ENCODE measurements at regions not wholly inside any gene's neighbourhood (a gene's known extent, or its start where the extent isn't known, plus 50 kb on each side); places are given as distances from the start of the nearest gene placed in this dataset.
A peak's percentile ranks its signal among the peaks of the same experiment; 100 is the strongest.

DNA sequence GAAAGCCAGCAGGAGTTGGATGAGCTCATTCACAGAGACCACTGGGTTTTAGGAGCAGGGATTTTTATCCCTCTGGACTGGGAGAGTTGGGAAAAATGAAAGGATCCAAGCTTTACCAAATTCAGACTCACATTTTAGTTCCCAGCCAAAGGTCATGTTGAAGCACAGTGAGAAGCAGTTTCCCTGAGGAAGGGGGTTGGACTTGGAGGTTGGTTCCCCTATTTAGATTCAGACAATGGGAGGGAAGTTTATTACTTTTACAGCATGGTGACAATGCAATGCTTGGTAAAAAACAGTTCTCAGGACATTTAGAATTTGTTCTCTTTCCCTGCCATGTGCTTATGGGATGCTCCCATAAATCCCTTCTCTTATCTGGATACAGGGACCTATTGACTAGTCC, 57.3 kb upstream of the ZNF648 start:
- Histone ChIP-seq H3K4me3 (no peak overlapping the region), H3K4me1 (replicated peaks) (peaks cover 3% of the 10 kb centered on the region), H3K9me3 (no peaks in the 10 kb centered on the region), H3K27ac (no peak overlapping the region), H3K36me3 (no peaks in the 10 kb centered on the region), H3K27me3 (replicated peaks; ENCODE audit: insufficient read depth) (no peaks in the 10 kb centered on the region)
- intact Hi-C loops (cut with DNase I) = no loop called here
- no peak for DNase-seq (ENCODE audit: low spot score)
- TF ChIP-seq POLR2AphosphoS5 (IDR thresholded peaks at IDR 0.05) (no peak), POLR2A (IDR thresholded peaks at IDR 0.05) (no peak)
- TF ChIP-seq, protein P1, sequence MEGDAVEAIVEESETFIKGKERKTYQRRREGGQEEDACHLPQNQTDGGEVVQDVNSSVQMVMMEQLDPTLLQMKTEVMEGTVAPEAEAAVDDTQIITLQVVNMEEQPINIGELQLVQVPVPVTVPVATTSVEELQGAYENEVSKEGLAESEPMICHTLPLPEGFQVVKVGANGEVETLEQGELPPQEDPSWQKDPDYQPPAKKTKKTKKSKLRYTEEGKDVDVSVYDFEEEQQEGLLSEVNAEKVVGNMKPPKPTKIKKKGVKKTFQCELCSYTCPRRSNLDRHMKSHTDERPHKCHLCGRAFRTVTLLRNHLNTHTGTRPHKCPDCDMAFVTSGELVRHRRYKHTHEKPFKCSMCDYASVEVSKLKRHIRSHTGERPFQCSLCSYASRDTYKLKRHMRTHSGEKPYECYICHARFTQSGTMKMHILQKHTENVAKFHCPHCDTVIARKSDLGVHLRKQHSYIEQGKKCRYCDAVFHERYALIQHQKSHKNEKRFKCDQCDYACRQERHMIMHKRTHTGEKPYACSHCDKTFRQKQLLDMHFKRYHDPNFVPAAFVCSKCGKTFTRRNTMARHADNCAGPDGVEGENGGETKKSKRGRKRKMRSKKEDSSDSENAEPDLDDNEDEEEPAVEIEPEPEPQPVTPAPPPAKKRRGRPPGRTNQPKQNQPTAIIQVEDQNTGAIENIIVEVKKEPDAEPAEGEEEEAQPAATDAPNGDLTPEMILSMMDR (IDR thresholded peaks at IDR 0.05) = no peak

DNA sequence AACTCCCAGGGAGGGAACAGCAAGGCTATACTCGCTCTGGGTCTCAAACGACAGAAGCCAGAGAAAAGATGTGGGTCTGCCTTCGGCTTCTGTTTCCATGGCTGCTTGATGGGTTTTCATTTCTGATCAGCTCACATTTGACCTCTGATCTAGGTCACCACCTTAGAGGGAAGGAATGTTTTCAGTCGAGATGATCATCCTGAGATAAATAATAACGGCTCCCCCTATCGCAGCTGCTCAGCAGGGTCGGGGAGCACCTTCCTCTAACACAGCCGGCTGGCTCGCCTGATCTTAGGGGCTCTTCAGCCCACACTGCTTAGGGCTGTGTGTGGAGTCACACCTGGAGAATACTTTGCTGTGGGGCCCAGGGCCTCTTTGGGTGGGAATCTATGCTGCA, 53.1 kb upstream of the ZNF648 start:
- Histone ChIP-seq H3K27me3 (replicated peaks; ENCODE audit: insufficient read depth) (no peaks in the 10 kb centered on the region), H3K4me3 (no peak overlapping the region), H3K4me1 (replicated peaks) (no peaks in the 10 kb centered on the region), H3K36me3 (no peaks in the 10 kb centered on the region), H3K9me3 (no peaks in the 10 kb centered on the region), H3K27ac (peak overlapping the region in 1 of 2 donors; percentile 8)
- WGBS = 53% methylated on average over 9 of the region's 9 CpGs
- TF ChIP-seq, protein P1 (IDR thresholded peaks at IDR 0.05) = no peak
- TF ChIP-seq POLR2A (IDR thresholded peaks at IDR 0.05) = no peak
- intact Hi-C loops (cut with DNase I) = no loop called here
- no peak for DNase-seq (ENCODE audit: low spot score)

DNA sequence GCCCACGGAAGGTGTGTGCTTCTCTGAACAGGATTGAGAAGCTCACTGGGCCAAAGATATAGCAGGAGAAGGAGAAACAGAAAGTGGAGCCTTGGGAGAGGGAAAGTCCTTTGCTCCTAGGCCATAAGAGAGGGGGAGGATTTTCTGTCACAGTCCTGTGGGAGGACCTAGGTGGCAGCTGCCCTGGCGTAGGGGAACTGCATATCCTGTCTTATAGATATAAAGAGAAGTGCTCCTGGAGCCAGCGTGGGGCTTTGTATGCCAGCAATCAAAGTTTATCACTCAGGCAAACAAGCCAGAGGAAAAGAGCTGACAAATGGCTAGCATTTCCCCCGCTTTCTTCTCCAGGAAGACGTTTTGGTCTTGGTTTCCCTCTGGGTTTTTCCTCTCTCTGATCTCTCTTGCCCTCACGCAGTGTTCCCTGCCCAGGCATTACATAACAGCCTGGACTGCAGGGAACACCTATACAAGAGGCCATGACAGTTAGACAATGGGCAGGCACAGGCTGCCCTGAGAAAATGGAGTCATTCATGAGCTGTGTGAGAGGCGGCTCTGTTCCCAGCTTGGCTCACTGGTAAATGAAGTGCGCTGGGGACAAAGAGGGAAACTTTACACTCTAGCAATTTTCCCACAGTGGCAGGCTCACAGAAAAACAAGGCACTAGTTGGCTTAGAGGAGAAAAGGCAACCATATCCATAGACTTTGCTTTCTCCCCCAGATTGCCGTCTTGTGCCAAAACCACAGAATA, 52.5 kb upstream of the ZNF648 start:
- intact Hi-C loops (cut with DNase I) = no loop called here
- Histone ChIP-seq H3K36me3 (no peaks in the 10 kb centered on the region), H3K27me3 (replicated peaks; ENCODE audit: insufficient read depth) (no peaks in the 10 kb centered on the region), H3K4me1 (replicated peaks) (no peaks in the 10 kb centered on the region), H3K9me3 (no peaks in the 10 kb centered on the region), H3K27ac (peak overlapping the region in 1 of 2 donors; percentile 8), H3K4me3 (no peak overlapping the region)
- WGBS = 37% methylated on average over 9 of the region's 9 CpGs
- DNase-seq (ENCODE audit: low spot score) = no peak
- TF ChIP-seq, protein P1 (IDR thresholded peaks at IDR 0.05) = no peak
- TF ChIP-seq POLR2AphosphoS5 (IDR thresholded peaks at IDR 0.05) = no peak
- no peak for TF ChIP-seq POLR2A (IDR thresholded peaks at IDR 0.05)

GRCh38 chr1:182111496-182111895, 50.0 kb upstream of the ZNF648 start:
- no peak overlapping the region for H3K4me3 ChIP-seq
- TF ChIP-seq POLR2A (IDR thresholded peaks at IDR 0.05) = no peak
- no peak for TF ChIP-seq POLR2AphosphoS5 (IDR thresholded peaks at IDR 0.05)
- TF ChIP-seq, protein P1 (IDR thresholded peaks at IDR 0.05) = no peak
- intact Hi-C loops (cut with DNase I) = no loop called here
- H3K4me1 ChIP-seq (replicated peaks) = no peaks in the 10 kb centered on the region
- H3K36me3 ChIP-seq = no peaks in the 10 kb centered on the region
- no peaks in the 10 kb centered on the region for H3K27me3 ChIP-seq (replicated peaks; ENCODE audit: insufficient read depth)
- no peaks in the 10 kb centered on the region for H3K9me3 ChIP-seq
- no peak for DNase-seq (ENCODE audit: low spot score)
- H3K27ac ChIP-seq = no peak overlapping the region
- 69% methylated on average over 5 of the region's 5 CpGs for WGBS

Small RNA genes lying in the stretch of these regions (small RNA-seq; reads per million reads assigned to genes)
- gene RNU6-152P = 0 reads per million in 2 donors
